H9 (cell line): ENCODE measurements at regions not wholly inside any gene's neighbourhood (a gene's known extent, or its start where the extent isn't known, plus 50 kb on each side); places are given as distances from the start of the nearest gene placed in this dataset.

Experiments used
- DNase-seq: peaks from one replicate; pipeline ENCODE4 v3.0.0-alpha.2; 2017
- H2AFZ ChIP-seq: one replicate; pipeline ENCODE4 v1.6.1; 2013; ENCODE audit warnings: mild to moderate bottlenecking, low read length, control low read depth, moderate library complexity
- H2AK5ac ChIP-seq: 2 replicates; pipeline ENCODE4 v1.6.1; 2013; ENCODE audit warnings: low read length, control low read depth, mixed read lengths; ENCODE audit not compliant: insufficient read length
- H2BK120ac ChIP-seq: one replicate; pipeline ENCODE4 v1.6.1; 2013; ENCODE audit warnings: low read depth, mild to moderate bottlenecking, low read length, control low read depth, inconsistent platforms; ENCODE audit not compliant: poor library complexity, severe bottlenecking
- H2BK12ac ChIP-seq: 2 replicates; pipeline ENCODE4 v1.6.1; 2013; ENCODE audit warnings: low read length, control low read depth, mixed read lengths, low read depth; ENCODE audit not compliant: insufficient read length
- H2BK15ac ChIP-seq: 2 replicates; pipeline ENCODE4 v1.6.1; 2013; ENCODE audit warnings: low read depth, low read length, control low read depth
- H2BK20ac ChIP-seq: one replicate; pipeline ENCODE4 v1.6.1; 2013; ENCODE audit warnings: low read depth, mild to moderate bottlenecking, low read length, control low read depth, inconsistent platforms; ENCODE audit not compliant: poor library complexity, severe bottlenecking
- H2BK5ac ChIP-seq: 2 replicates; pipeline ENCODE4 v1.6.1; 2013; ENCODE audit warnings: low read length, control low read depth, mixed read lengths; ENCODE audit not compliant: insufficient read length
- H3K14ac ChIP-seq: 2 replicates; pipeline ENCODE4 v1.6.1; 2013; ENCODE audit warnings: low read length, control low read depth; ENCODE audit not compliant: insufficient read depth
- H3K18ac ChIP-seq: 2 replicates; pipeline ENCODE4 v1.6.1; 2013; ENCODE audit warnings: low read depth, mild to moderate bottlenecking, mixed read lengths, low read length, control low read depth; ENCODE audit not compliant: insufficient read length
- H3K23ac ChIP-seq: 2 replicates; pipeline ENCODE4 v1.6.1; 2013; ENCODE audit warnings: low read length, control low read depth, mixed read lengths, low read depth; ENCODE audit not compliant: insufficient read length
- H3K23me2 ChIP-seq: 2 replicates; pipeline ENCODE4 v1.6.1; 2013; ENCODE audit warnings: low read depth, mild to moderate bottlenecking, mixed read lengths, low read length, control low read depth; ENCODE audit not compliant: insufficient read length, poor library complexity, severe bottlenecking
- H3K27ac ChIP-seq: 2 replicates; pipeline ENCODE4 v1.5.1; 2013; ENCODE audit warnings: low read length, control low read depth, mixed read lengths, low read depth; ENCODE audit not compliant: insufficient read length
- H3K27me3 ChIP-seq: 2 replicates; pipeline ENCODE4 v1.6.1; 2013; ENCODE audit warnings: low read length, control low read depth, inconsistent platforms; ENCODE audit not compliant: insufficient read depth
- H3K4ac ChIP-seq: 2 replicates; pipeline ENCODE4 v1.6.1; 2013; ENCODE audit warnings: low read depth, mild to moderate bottlenecking, control low read depth, inconsistent platforms, low read length, moderate library complexity
- H3K4me1 ChIP-seq: 2 replicates; pipeline ENCODE4 v1.6.1; 2013; ENCODE audit warnings: low read length, control low read depth, inconsistent platforms; ENCODE audit not compliant: insufficient read depth
- H3K4me2 ChIP-seq: 2 replicates; pipeline ENCODE4 v1.6.1; 2013; ENCODE audit warnings: low read length, control low read depth, mixed read lengths; ENCODE audit not compliant: insufficient read length, insufficient read depth
- H3K56ac ChIP-seq: 2 replicates; pipeline ENCODE4 v1.6.1; 2013; ENCODE audit warnings: low read depth, mild to moderate bottlenecking, mixed read lengths, low read length, control low read depth; ENCODE audit not compliant: insufficient read length
- H3K79me1 ChIP-seq: 2 replicates; pipeline ENCODE4 v1.6.1; 2013; ENCODE audit warnings: low read depth, mild to moderate bottlenecking, moderate library complexity, low read length, control low read depth, inconsistent platforms; ENCODE audit not compliant: insufficient read depth, poor library complexity, severe bottlenecking
- H3K79me2 ChIP-seq: 2 replicates; pipeline ENCODE4 v1.6.1; 2013; ENCODE audit warnings: low read length, control low read depth, inconsistent platforms; ENCODE audit not compliant: insufficient read depth
- H3K9ac ChIP-seq: 2 replicates; pipeline ENCODE4 v1.6.1; 2013; ENCODE audit warnings: low read length, control low read depth, mixed read lengths; ENCODE audit not compliant: insufficient read length; ENCODE audit errors: extremely low read depth
- H3K9me3 ChIP-seq: one replicate; pipeline ENCODE4 v1.6.1; 2013; ENCODE audit warnings: low read depth, low read length, inconsistent platforms; ENCODE audit not compliant: control insufficient read depth
- H3T11ph ChIP-seq: one replicate; pipeline ENCODE4 v1.6.1; 2013; ENCODE audit warnings: mild to moderate bottlenecking, low read length, control low read depth, inconsistent platforms
- H4K20me1 ChIP-seq: one replicate; pipeline ENCODE4 v1.6.1; 2013; ENCODE audit not compliant: control insufficient read depth, insufficient read length, insufficient read depth
- H4K5ac ChIP-seq: 2 replicates; pipeline ENCODE4 v1.6.1; 2013; ENCODE audit warnings: low read depth, mild to moderate bottlenecking, mixed read lengths, low read length, control low read depth; ENCODE audit not compliant: insufficient read length
- H4K8ac ChIP-seq: replicated peaks from 2 replicates; pipeline ENCODE4 v1.6.1; 2013; ENCODE audit warnings: low read length, control low read depth, mixed read lengths, low read depth; ENCODE audit not compliant: insufficient read length
- H4K91ac ChIP-seq: 2 replicates; pipeline ENCODE4 v1.6.1; 2013; ENCODE audit warnings: low read depth, mild to moderate bottlenecking, moderate library complexity, mixed read lengths, low read length, control low read depth; ENCODE audit not compliant: insufficient read length
- H3K27ac Mint-ChIP-seq, 3 experiments: 2 replicates in 2 of 3; 3 replicates in 1 of 3; pipeline ENCODE4 v1.8.0; 2020 to 2021; ENCODE audit warnings: mixed read lengths in 3 of 3, mild to moderate bottlenecking in 1 of 3, moderate library complexity in 1 of 3
- H3K27me3 Mint-ChIP-seq: 2 replicates; pipeline ENCODE4 v1.8.0; 2021; ENCODE audit warnings: low read depth, mild to moderate bottlenecking, moderate library complexity, mixed read lengths
- H3K36me3 Mint-ChIP-seq, 3 experiments: 2 replicates in 2 of 3; 3 replicates in 1 of 3; pipeline ENCODE4 v1.8.0; 2020 to 2021; ENCODE audit warnings: low read depth in 3 of 3, mixed read lengths in 3 of 3; ENCODE audit not compliant: insufficient read depth in 1 of 3
- H3K4me1 Mint-ChIP-seq, 2 experiments: 2 replicates each; pipeline ENCODE4 v1.8.0; 2020; ENCODE audit warnings: mixed read lengths in 2 of 2
- H3K4me3 Mint-ChIP-seq, 2 experiments: 2 replicates in 1 of 2; 3 replicates in 1 of 2; pipeline ENCODE4 v1.8.0; 2020 to 2021; ENCODE audit warnings: mild to moderate bottlenecking in 2 of 2, mixed read lengths in 2 of 2, moderate library complexity in 1 of 2
- H3K9me3 Mint-ChIP-seq, 2 experiments: 2 replicates in 1 of 2; 3 replicates in 1 of 2; pipeline ENCODE4 v1.8.0; 2020; ENCODE audit warnings: mild to moderate bottlenecking in 2 of 2, mixed read lengths in 2 of 2, moderate library complexity in 1 of 2
- CTCF ChIP-seq: fragments of 200-600 bp; sonication (generic); conservative IDR thresholded peaks from 3 replicates; pipeline ENCODE4 v1.8.0; 2021; ENCODE audit warnings: antibody characterized with exemption, mild to moderate bottlenecking
- WGBS: extraction: QIAGEN DNeasy Blood & Tissue Kit; methylation state at CpG from one replicate; pipeline ENCODE4 v1.1.7; 2013; ENCODE audit warnings: missing lambda C conversion rate, low lambda C conversion rate, mixed read lengths; ENCODE audit not compliant: insufficient read length; ENCODE audit errors: extremely low coverage; 5-methylcytosine and 5-hydroxymethylcytosine counted together

GRCh38 chr5:145668714-145669113 is 166.4 kb downstream of the PRELID2 start:
- Mint-ChIP-seq H3K9me3 (no peaks in the 10 kb centered on the region), H3K27me3 (no peaks in the 10 kb centered on the region), H3K36me3 (no peaks in the 10 kb centered on the region), H3K4me3 (no peak overlapping the region), H3K27ac (no peak overlapping the region), H3K4me1 (peaks cover 6% of the 10 kb centered on the region in 2 experiments)
- no peak overlapping the region for H2AK5ac ChIP-seq
- no CpG with 5 or more reads among the region's 3 CpGs for WGBS
- no peak for TF ChIP-seq CTCF
- no peaks in the 10 kb centered on the region for H3K9me3 ChIP-seq
- no peak overlapping the region for H4K5ac ChIP-seq
- no peak overlapping the region for H3K27ac ChIP-seq
- no peaks in the 10 kb centered on the region for H3K27me3 ChIP-seq
- H2BK20ac ChIP-seq = no peak overlapping the region
- H3K18ac ChIP-seq = no peak overlapping the region
- H3K79me1 ChIP-seq = no peaks in the 10 kb centered on the region
- H3T11ph ChIP-seq = no peak overlapping the region
- DNase-seq = no peak
- no peaks in the 10 kb centered on the region for H4K20me1 ChIP-seq
- H2AFZ ChIP-seq = no peak overlapping the region
- H3K9ac ChIP-seq = no peak overlapping the region
- H3K14ac ChIP-seq = no peak overlapping the region
- H3K4me2 ChIP-seq = no peak overlapping the region
- no peak overlapping the region for H2BK5ac ChIP-seq
- H2BK12ac ChIP-seq = no peak overlapping the region
- H3K23me2 ChIP-seq = no peaks in the 10 kb centered on the region
- no peak overlapping the region for H4K8ac ChIP-seq
- no peak overlapping the region for H4K91ac ChIP-seq
- no peak overlapping the region for H3K56ac ChIP-seq
- H3K4me1 ChIP-seq = no peaks in the 10 kb centered on the region
- H3K79me2 ChIP-seq = no peaks in the 10 kb centered on the region
- H2BK120ac ChIP-seq = no peak overlapping the region
- no peak overlapping the region for H3K23ac ChIP-seq
- no peak overlapping the region for H2BK15ac ChIP-seq
- no peak overlapping the region for H3K4ac ChIP-seq
